K562 (cell line): ENCODE measurements at regions not wholly inside any gene's neighbourhood (a gene's known extent, or its start where the extent isn't known, plus 50 kb on each side); places are given as distances from the start of the nearest gene placed in this dataset.

Experiments used
- ATAC-seq: fragments of 200-7000 bp; cut with Tn5 transposase; 3 replicates; pipeline ENCODE4 v1.9.1; 2020; ENCODE audit warnings: moderate library complexity
- BruUV-seq: library from RNA; stranded (reverse); fragments of 400-500 nt; replicated peaks from 2 replicates; lab custom pipeline; 2021; lab: Mats Ljungman, UMichigan
- CTCF ChIA-PET: fragments of 300-600 bp; formaldehyde crosslinking; extraction: SDS; loops from one replicate; lab custom pipeline; 2021; ENCODE audit warnings: low intra/inter-chr PET ratio; lab: Yijun Ruan, JAX
- POLR2A ChIA-PET: fragments of 300-600, 350-650 bp; sonication (Branson Sonifier 250); formaldehyde crosslinking; extraction: SDS; loops from one replicate; lab custom pipeline; 2021; ENCODE audit warnings: antibody characterized with exemption, inconsistent platforms; lab: Yijun Ruan, JAX
- DNase-seq, 4 experiments: peaks; one replicate each; pipeline versions ENCODE4 v3.0.0 to v3.0.0-alpha.2; 2011 to 2018; ENCODE audit warnings: low spot score in 3 of 4, mixed read lengths in 3 of 4; ENCODE audit errors: extremely low read depth in 1 of 4
- FAIRE-seq: peaks from 2 replicates; lab custom pipeline; 2011; peaks lifted over from hg19 to GRCh38; lab: Jason Lieb, UNC
- H2AFZ ChIP-seq: 2 replicates; pipeline ENCODE4 v1.6.0; 2011; ENCODE audit warnings: low read depth, low read length, control low read depth, inconsistent platforms
- H3K27ac ChIP-seq: fragments of 200-600 bp; 3 replicates; pipeline ENCODE4 v1.8.0; 2011; ENCODE audit warnings: low read depth, mild to moderate bottlenecking, control low read depth, inconsistent platforms, low read length, moderate library complexity, mixed read lengths; ENCODE audit errors: extremely low read depth
- H3K27me3 ChIP-seq, 2 experiments: fragments of 300-600 bp in 1 of 2; 2 replicates in 1 of 2; 3 replicates in 1 of 2; pipeline versions ENCODE4 v1.6.0 to v1.8.0; 2011; ENCODE audit warnings: inconsistent platforms in 2 of 2, low read length in 2 of 2, mild to moderate bottlenecking in 1 of 2, mixed read lengths in 1 of 2, moderate library complexity in 1 of 2; ENCODE audit not compliant: control insufficient read depth in 2 of 2, insufficient read depth in 2 of 2
- H3K36me3 ChIP-seq: fragments of 300-600 bp; 3 replicates; pipeline ENCODE4 v1.8.0; 2011; ENCODE audit warnings: mild to moderate bottlenecking, low read length, inconsistent platforms; ENCODE audit not compliant: control insufficient read depth, insufficient read depth
- H3K4me1 ChIP-seq, 2 experiments: fragments of 200-600 bp in 1 of 2; replicated peaks in 1 of 2; 2 replicates in 1 of 2; 3 replicates in 1 of 2; pipeline versions ENCODE4 v1.5.1 to v1.8.0; 2011; ENCODE audit warnings: inconsistent platforms in 2 of 2, low read length in 2 of 2, mild to moderate bottlenecking in 1 of 2, mixed read lengths in 1 of 2, moderate library complexity in 1 of 2; ENCODE audit not compliant: control insufficient read depth in 2 of 2, insufficient read depth in 2 of 2
- H3K4me2 ChIP-seq: 2 replicates; pipeline ENCODE4 v1.6.1; 2011; ENCODE audit warnings: low read length, control low read depth, inconsistent platforms, mixed read lengths; ENCODE audit not compliant: insufficient read depth
- H3K4me3 ChIP-seq: fragments of 200-600 bp; sonication (generic), shearing (Covaris generic); 2 replicates; pipeline ENCODE4 v1.5.1; 2016; ENCODE audit warnings: control low read depth, inconsistent platforms
- H3K79me2 ChIP-seq: fragments of 200-600 bp; 3 replicates; pipeline ENCODE4 v1.8.0; 2011; ENCODE audit warnings: low read length, inconsistent platforms; ENCODE audit not compliant: control insufficient read depth, insufficient read depth
- H3K9ac ChIP-seq, 2 experiments: 2 replicates each; pipeline versions ENCODE4 v1.6.0 to v1.6.1; 2011; ENCODE audit warnings: low read depth in 2 of 2, low read length in 2 of 2, control low read depth in 1 of 2, inconsistent platforms in 1 of 2, mild to moderate bottlenecking in 1 of 2, mixed read lengths in 1 of 2; ENCODE audit not compliant: insufficient read depth in 1 of 2
- H3K9me1 ChIP-seq: one replicate; pipeline ENCODE4 v1.6.0; 2011; ENCODE audit warnings: inconsistent platforms, mild to moderate bottlenecking, low read length, moderate library complexity; ENCODE audit not compliant: control insufficient read depth, insufficient read depth
- H3K9me3 ChIP-seq: replicated peaks from 2 replicates; pipeline ENCODE4 v1.5.1; 2011; ENCODE audit warnings: low read depth, low read length, inconsistent platforms; ENCODE audit not compliant: control insufficient read depth, insufficient read depth
- H4K20me1 ChIP-seq: replicated peaks from 2 replicates; pipeline ENCODE4 v1.6.1; 2011; ENCODE audit warnings: low read length, inconsistent platforms, mixed read lengths; ENCODE audit not compliant: control insufficient read depth, insufficient read depth
- BDP1 ChIP-seq: IDR thresholded peaks from 3 replicates; pipeline ENCODE4 v1.6.1; 2011; ENCODE audit not compliant: insufficient read length, insufficient read depth
- CHD7 ChIP-seq: fragments of 200-600 bp; sonication (generic); IDR thresholded peaks from one replicate; pipeline ENCODE4 v1.6.1; 2012; ENCODE audit warnings: mild to moderate bottlenecking, low read depth, low read length, inconsistent platforms
- COPS2 ChIP-seq: fragments of 450-650 bp; conservative IDR thresholded peaks from 2 replicates; pipeline ENCODE4 v1.6.1; 2016; ENCODE audit warnings: mild to moderate bottlenecking, moderate library complexity
- WGBS: fragments of 100-300 bp; shearing (Covaris generic); methylation state at CpG from one replicate; pipeline ENCODE4 v1.1.6; 2016; ENCODE audit warnings: low coverage, mixed read lengths; ENCODE audit not compliant: insufficient coverage; ENCODE audit errors: missing lambda C conversion rate; 5-methylcytosine and 5-hydroxymethylcytosine counted together
- in situ Hi-C: fragments of 300-500 bp; cut with MboI; formaldehyde crosslinking; loops from 4 replicates; pipeline ENCODE4 v1.15.0; 2018; ENCODE audit warnings: inconsistent platforms, mixed read lengths
- intact Hi-C: fragments of 100-400 bp; cut with micrococcal nuclease; formaldehyde crosslinking; loops from 2 replicates; pipeline ENCODE4 v1.14.2; 2022

GRCh38 chr9:1248743-1249142 lies 198.6 kb downstream of the DMRT2 start:
- Histone ChIP-seq H3K9me1 (no peaks in the 10 kb centered on the region), H3K4me2 (no peak overlapping the region), H3K4me1 (no peaks in the 10 kb centered on the region), H3K4me3 (no peak overlapping the region), H3K9me3 (no peaks in the 10 kb centered on the region), H2AFZ (no peak overlapping the region), H3K9ac (no peak overlapping the region), H3K79me2 (no peaks in the 10 kb centered on the region), H3K36me3 (no peaks in the 10 kb centered on the region), H3K27me3 (no peaks in the 10 kb centered on the region), H3K27ac (no peak overlapping the region), H4K20me1 (no peaks in the 10 kb centered on the region)
- CTCF ChIA-PET = no interaction called here
- 0% methylated on average over 2 of the region's 3 CpGs for WGBS
- DNase-seq (no peak), FAIRE-seq (no peak), ATAC-seq (no peak)
- BruUV-seq = no TSS peak
- TF ChIP-seq BDP1 = no peak
- in situ Hi-C loops (no loop called here), intact Hi-C loops (no loop called here)
- POLR2A ChIA-PET = no interaction called here

GRCh38 chr9:1253064-1253979 lies 203.2 kb downstream of the DMRT2 start:
- H3K4me3 ChIP-seq = no peak overlapping the region
- H3K27ac ChIP-seq = no peak overlapping the region
- intact Hi-C loops = no loop called here
- no peaks in the 10 kb centered on the region for H3K27me3 ChIP-seq
- no peaks in the 10 kb centered on the region for H3K79me2 ChIP-seq
- ChIA-PET CTCF (no interaction called here), POLR2A (no interaction called here)
- no peaks in the 10 kb centered on the region for H4K20me1 ChIP-seq
- no peaks in the 10 kb centered on the region for H3K9me3 ChIP-seq
- no peak overlapping the region for H2AFZ ChIP-seq
- no peaks in the 10 kb centered on the region for H3K9me1 ChIP-seq
- no peaks in the 10 kb centered on the region for H3K4me1 ChIP-seq
- DNase-seq (no peak), FAIRE-seq (no peak), ATAC-seq (no peak)
- H3K9ac ChIP-seq = no peak overlapping the region
- in situ Hi-C loops = no loop called here
- WGBS = 1% methylated on average over 10 of the region's 10 CpGs
- no peaks in the 10 kb centered on the region for H3K36me3 ChIP-seq
- no peak overlapping the region for H3K4me2 ChIP-seq
- no TSS peak for BruUV-seq
- TF ChIP-seq COPS2 (no peak), CHD7 (no peak)
